ENCODE measurements at regions not wholly inside any gene's neighbourhood (a gene's known extent, or its start where the extent isn't known, plus 50 kb on each side); places are given as distances from the start of the nearest gene placed in this dataset.

GRCh38 chr4:162610116-162610515 is 446.3 kb upstream of the FSTL5 start:
- TF ChIP-seq CTCF (IDR thresholded peaks at IDR 0.05; ENCODE audit: low read depth, low read length) (no peak), EZH2phosphoT487 (IDR thresholded peaks at IDR 0.05; ENCODE audit: low read depth) (no peak)
